Hematopoietic multipotent progenitor cell treated with erythropoietin and hydrocortisone succinate and interleukin-3 and kit ligand, for 8 days (in vitro differentiated cells): ENCODE measurements at regions not wholly inside any gene's neighbourhood (a gene's known extent, or its start where the extent isn't known, plus 50 kb on each side); places are given as distances from the start of the nearest gene placed in this dataset.

Experiments used
- DNase-seq: peaks from one replicate; pipeline ENCODE4 v3.0.0-alpha.2; 2015

DNA sequence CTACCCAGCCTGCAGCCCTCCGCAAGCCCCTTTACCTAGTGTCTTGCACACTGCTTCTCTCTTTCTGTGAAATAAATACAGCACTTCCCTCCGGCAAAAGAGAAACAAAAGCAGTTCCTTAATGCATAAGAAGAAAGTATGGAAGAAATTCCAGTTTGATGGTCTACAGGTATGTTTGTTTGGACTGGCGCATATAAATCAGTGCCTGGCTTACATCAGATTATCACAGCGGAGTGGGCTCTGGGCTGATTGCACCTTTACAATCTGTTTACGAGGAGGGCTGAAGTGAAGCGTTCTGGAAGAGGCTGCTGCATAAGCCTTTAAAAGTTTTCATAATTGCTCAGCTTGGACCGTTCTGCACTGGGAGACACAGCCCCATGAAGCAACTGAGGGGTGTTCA, 153.5 kb upstream of the FOXF1 start:
- DNase-seq: no peak

DNA sequence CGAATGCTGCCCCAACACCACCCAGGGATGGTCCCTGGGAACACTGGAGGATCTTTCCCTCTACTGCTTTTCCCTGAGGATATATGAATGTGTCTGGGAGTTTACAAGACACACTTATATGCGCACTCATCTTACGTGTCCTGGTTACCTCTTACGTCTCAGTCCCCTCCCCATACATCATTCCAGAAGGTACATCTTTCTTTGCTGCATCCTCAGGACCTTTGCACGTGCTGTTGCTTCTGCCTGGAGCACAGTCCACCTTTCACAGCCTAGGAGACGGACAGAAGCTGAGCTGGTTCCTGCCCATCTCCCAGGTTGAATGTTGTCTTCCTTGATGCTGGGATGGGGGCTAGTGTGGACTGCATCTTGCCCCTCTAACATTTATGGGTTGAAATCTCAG, 153.0 kb upstream of the FOXF1 start:
- no peak for DNase-seq

DNA sequence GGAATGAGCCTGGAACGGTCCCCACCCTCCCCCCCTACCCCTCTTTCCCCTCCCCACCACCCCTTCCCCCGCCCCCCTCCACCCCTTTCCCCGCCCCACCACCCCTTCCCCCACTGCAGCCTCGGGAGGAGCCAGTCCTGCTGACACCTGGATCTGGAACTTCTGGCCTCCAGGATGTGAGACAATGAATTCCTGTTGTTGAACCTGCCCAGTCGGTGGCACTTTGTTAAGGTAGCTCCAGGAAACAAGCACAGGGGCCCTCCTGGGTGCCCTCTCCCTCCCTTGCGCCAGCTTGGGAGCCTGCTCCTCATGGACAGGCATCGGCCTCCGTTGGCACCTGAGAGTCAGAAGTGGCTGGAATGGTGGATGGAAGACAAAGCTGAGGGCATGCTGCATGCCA, 152.4 kb upstream of the FOXF1 start:
- no peak for DNase-seq

DNA sequence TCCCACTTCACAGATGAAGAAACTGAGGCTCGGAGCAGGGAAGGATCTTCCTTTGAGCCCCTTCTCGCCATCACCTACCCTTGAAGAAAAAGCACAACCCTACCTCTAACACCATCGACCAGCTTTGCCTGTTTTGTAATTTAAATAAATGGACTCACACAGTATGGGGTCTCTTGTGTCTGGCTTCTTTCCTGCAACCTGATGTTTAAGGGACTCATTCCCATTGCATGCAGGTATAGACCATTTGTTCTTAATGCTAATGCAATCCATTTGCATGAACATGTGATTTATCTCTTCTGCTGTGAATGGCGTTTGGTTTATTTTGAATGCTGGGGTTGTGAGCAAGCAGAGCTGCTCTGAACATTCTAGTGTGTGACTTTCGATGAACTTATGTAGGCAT, 150.8 kb upstream of the FOXF1 start:
- DNase-seq: no peak

DNA sequence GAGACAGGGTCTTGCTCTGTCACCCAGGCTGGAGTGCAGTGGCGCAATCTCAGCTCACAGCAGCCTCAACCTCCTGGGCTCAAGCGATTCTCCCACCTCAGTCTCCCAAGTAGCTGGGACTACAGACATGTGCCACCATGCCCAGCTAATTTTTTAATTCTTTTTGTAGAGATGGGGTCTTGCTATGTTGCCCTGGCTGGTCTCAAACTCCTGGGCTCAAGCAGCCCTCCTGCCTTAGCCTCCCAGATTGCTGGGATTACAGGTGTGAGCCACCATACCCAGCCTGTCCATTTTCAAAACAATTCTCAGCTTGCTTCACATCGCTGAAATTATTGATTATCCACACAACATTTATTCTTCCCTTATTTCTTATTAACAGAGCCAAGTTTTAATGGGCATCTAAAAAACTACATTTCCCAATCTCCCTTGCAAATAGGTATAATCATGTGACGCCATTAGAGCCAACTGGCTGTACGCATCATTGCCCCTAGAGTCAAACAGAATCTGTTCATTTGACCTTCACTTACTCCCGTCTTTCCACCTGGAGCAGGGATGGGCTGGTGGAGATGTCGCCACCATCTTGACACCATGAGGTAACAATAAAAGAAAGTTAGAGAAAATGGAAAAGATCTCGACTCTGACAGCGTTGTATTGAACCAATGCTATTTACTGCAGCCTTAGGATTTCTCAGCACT, 148.0 kb upstream of the FOXF1 start:
- DNase-seq: no peak

DNA sequence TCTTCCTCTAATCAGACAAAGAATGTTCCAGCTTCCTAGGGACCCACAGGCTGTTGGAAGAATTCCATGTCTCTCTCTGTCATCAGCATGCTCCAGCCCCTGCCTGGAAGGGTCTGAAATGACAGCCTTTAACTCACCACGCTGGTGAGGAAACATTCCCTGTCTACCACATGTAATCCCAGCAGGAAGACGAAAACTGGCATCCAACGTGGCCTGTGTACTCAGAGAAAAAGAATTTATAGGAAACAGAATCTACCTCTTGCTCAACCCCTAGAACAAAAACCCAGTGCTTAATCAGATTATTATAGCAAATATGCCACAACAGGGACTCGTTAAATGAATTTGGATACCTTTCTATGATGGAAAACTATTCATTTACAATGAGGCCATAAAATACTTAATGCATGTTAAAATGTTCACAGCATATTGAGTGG, 147.3 kb upstream of the FOXF1 start:
- no peak for DNase-seq

DNA sequence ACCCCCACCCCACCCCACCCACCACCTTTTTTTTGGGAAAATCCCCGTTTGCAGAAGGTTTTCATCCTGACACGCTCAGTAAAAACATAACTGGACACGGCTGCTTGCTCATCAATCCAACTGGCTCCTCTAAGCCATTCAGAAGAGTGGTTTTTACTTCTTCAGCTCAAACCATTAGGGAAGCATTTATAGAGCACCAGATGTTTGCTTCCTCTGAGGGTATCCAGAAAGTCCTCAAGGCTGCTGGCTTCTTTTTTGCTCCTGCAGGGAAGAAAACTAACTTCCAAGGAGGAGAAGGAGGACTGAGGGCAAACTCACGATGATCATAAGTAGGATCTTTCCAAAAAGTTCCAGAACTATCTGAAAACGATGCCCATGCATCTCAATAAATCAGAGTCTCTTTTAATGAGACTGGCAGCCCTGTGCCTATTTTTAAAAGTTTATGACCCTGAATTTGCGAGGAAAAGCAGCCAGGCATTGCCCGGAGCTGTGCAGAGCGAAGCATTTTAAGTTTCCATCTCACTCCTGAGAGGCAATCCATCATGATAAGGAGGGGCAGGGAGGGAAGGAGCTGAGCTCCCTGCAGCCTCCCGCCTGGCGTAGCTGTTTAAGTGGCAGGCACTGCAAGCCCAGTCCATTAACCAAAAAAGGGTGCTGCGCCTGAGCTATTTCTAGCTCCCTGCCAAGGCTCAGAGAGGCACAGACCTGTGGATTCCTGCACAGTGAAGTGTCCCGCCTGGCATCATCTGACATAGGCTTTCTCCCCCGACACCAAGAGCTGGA, 146.3 kb upstream of the FOXF1 start:
- DNase-seq: no peak

DNA sequence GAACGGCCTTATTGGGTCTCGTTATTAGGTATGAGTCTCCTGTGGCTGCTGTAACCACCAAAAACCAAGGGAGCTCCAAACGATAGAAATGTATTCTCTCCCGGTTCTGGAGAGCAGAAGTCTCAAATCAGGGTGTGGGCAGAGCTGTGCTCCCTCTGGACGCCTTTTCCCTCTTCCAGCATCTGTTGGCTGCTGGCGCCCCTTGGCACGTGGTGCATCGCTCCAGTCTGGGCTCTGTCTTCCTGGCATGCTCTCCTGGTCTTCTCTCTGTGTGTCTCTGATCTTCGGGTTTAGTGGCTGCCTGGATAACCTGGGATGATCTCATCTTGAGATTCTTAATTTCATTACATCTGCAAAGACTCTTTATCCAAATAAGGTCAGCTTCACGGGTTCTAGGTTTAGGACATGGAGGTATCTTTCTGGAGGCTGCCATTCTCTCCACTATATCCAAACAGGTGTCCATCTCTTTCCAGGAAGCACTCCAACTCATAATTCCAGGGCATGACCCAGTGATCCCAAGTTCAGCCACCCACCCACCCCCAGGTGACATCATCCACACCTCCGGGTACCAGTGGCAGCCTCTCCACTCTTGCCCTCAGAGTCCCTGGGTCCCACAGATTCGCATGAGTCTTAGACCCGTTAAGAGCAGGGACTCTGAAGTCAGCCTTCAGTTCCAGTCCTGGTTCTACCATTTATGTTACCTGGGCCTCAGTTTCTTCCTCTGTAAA, 145.5 kb upstream of the FOXF1 start:
- no peak for DNase-seq

DNA sequence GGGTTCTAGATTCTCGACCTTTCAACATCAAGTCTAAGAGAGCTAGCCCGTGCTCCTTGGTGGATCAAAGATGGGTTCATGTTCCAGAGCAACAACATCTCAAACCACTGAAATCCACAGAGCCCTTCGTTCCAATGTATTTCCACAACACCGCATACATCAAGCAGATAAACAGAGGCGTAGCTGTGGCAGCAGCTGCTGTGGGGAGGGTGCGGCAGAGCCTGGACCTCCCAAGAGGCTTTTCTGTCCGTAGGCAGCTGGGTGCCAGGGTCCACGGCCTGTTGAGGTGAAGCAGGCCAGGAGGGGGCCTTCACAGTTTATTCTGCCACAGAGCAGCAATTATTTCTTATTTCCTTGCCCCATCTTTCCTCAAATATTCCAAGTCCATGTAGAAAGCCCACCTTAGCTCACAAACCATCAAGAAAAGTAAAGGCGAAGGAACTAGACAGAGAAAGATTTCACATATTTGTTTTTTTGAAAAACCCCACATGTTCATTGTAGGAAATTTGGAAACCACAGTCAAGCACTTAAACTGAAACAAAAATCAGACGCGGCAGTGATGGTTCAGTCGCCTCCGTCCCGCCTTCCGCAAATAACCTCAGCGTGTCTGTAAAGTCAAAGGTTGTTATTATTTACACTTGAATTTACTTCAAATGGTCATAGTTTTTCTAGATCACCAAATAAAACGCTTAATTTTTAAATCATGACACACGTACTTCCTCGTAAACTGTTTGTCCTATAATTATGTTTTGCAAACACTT, 144.6 kb upstream of the FOXF1 start:
- DNase-seq: no peak

DNA sequence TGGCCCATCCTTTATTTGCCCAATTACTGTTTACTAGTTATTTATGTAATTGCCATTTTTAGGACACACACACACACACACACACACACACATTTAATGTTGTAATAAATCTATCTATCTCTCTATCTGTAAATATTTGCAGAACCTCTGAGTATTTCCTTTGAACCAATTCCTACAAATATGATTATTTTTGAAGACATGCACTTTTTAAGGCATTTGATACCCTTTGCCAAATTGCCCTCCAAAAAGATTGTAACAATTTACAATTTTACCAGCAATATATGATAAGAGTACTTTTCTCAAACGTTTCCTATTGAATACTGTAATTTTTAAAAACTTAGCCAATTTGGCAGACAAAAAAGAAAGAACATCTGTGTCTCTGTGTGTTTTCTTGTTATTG, 143.8 kb upstream of the FOXF1 start:
- DNase-seq: no peak

DNA sequence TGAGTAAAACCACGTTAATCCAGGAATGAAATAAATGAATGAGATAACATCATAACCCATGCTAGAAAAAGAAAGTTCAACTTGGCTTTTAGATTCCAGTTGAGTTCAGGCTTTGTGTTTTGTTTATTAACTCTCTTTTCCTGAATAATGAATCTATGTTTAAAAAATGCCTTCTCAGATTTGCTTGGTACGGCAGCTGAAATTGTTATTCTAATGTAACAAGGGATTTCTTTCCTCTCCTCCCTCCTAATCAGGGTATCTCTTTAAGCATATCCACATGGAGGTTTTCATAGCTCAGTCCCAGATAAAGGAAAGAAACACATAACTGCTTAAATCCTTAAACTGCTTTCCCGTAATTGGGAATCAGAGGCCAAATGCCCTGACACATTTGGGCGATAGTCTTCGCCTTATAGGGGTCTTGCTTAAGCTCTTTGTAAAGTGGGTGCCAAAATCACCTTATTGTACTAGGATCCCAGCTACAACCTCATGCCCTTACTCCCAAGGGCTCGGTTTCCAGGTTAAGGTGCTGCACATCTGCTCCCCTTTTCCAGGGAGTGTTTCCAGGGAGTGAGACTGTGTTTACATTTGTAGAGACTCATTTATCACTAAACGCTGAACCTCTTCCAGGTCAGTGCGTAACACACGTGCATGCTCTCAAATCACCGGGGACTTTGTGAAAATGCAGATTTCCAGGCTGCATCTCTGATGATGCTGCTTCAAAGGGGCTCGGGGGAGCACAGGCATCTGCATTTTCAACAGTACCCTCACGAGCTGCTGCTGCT, 142.8 kb upstream of the FOXF1 start:
- no peak for DNase-seq

DNA sequence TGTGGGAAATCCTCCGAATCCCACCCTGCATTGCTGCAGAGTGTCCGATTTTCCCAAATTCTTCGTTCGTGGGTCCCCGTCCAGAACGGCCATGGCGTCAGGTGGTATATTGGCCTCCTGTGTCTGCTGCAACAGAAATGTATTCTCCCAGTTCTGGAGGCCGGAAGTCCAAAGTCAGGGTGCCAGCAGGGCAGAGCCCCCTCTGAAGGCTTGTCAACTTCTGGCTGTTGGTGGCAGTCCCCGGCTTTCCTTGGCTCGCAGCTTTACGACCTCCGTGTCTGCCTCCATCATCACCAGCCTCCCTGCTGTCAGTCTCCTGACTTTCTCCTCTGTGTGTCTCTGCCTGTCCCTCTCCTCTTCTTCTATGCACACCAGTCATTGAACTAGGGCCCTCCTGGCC, 142.1 kb upstream of the FOXF1 start:
- DNase-seq: no peak

DNA sequence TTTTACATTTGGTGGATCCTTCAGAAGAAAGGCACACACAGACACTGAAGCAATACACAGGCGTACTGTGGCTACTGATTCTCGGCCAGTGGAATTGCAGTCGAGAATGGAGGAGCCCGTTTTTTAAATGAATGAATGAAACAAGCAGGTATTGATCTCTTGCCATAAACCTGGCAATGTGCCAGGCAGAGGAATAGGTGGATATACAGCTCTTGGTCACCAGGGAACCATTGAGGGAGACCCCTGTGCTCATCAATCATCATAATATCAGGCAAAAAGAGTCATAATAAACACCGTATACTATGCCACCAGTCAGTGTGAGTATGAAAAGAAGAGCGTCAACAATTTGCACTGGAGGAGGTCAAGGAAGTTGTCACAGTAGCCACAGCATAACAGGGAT, 140.3 kb upstream of the FOXF1 start:
- DNase-seq: no peak

DNA sequence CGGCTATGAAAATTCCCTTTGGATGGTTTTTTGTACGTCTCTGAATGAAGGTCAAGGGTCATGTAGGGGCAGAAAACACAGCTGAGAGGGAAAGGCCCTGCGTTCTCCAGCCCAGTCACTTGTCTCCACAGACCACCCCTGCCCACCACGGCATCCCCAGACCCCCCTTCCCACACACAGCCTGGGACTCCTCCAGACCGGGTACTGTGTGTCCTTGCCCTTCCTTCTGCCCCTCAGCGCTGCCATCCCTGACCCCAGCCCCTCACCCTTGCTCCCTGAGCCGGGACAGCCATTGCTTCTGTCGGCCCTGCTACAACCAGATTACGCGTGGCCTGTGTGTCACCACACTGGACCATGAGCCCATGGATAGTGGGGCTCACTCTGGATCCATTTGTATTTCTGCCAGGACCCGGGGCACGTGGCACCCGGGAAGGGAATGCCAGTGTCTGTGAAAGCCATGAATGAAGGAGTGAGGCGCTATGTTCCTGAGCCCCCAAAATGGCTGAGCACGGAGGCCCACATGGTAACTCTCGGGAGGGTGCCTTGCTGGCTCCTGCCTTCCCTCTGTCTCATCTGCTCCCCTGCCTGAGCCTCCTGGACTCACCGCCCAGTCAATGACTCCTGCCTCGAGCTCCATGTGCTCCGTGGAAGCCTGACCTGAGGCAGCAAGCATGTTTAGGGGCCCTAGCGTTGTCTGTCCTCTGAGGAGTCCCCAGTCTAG, 139.1 kb upstream of the FOXF1 start:
- no peak for DNase-seq

DNA sequence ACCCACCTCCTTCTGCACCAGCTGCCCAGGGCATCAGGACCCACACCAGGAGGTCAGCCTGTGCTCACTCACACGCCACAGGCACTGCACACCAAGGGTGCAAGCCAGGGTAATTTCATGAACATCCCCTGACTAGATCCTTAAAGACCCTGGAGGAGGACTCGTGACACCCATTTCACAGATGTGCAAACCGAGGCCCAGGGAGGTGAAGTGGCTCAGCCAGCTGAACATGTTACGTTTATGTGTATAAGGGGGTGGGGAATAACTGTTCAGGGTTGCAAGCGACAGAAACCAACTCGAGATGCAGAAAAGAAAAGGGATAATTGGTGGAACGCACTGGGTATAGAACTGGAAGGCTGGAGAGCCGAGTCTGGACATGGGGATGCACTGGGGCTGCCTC, 138.1 kb upstream of the FOXF1 start:
- DNase-seq: no peak

DNA sequence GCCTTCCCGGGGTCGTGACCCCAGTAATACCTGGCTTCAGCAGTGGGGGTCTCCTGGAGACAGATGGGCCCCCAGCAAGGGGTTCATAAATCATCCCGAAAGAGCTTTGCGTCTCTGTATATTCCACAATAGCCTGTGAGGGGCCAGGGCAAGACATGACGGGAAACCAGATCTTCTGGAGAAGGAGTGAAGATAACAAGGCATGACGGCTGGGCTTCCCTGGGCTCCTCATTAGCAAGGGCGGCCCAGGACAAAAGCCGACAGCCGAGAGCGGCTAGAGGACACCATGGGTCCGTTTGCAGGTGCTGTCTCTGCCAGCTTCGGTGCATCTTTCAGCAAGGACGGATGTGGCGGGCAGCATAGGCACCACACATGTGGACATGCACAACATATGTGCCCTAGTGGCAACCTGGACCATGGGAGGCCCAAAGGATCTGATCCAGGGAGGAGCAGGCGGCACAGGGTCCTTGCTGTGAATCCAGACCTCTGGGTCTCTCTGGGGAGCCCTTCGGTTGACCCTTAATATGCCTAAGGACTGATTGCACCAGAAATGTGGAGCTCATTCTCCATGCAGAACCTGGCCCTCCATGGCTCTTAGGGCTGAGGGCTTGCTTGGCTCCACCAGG, 136.9 kb upstream of the FOXF1 start:
- DNase-seq: no peak

DNA sequence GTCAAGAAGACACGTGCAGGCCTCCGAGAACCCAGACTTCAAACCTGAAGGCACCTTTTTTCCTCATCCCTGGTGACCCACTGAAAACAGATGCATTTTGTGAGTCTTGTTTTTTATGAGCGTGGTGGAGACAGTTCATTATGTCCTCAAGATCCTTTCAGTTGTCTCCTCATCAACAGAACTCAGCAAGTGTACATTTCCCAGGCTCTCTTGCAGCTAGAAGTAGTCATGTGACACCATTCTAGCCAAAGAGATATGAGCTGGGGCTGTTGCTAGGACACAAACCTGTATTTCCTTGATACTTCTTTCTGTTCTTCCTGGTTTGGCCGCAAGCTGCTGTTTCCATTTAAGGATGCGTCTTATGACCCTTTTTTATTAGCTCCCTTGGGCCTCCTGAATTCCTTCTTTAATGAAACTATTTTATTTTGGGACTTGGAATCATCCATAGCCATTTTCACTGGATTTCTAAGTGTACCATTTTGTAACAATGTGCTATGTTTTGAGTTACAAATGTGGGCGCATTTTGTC, 135.7 kb upstream of the FOXF1 start:
- no peak for DNase-seq

DNA sequence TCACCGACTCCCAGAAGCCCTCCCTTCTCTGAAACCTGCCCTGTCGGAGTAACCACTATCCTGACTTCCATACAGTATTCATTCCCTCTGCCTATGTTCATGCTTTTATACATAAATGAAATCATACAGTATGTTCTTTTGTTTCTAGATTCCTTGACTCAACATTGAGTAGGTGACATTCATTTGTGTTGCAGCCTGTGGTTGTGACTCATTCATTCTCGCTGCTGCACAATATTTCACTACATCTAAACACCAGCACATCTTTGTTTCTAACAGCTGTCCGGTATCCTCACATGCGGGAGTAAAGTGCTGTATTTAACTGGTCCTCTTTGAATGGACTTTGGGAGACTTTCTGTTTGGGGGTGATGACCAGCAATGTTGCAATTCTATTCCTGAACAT, 135.0 kb upstream of the FOXF1 start:
- no peak for DNase-seq

DNA sequence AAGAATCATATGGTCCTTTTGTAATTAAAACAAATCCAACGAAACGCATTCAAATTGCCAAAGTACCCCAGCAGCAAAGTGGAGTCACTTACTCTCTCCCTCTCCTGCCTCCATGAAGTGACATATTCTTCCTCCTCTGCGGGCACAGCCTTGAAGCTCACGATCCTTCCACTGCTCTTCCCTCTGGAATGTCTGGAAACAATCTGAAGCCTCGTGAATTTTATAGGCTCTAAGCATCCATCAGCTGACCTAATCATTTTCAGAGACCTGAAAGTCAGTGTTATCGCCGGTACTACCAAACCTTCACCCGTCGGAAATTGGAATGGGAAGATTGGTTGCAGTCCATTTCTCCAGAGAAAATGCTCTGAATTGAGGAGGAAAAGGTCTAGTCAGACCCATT, 134.5 kb upstream of the FOXF1 start:
- DNase-seq: no peak

DNA sequence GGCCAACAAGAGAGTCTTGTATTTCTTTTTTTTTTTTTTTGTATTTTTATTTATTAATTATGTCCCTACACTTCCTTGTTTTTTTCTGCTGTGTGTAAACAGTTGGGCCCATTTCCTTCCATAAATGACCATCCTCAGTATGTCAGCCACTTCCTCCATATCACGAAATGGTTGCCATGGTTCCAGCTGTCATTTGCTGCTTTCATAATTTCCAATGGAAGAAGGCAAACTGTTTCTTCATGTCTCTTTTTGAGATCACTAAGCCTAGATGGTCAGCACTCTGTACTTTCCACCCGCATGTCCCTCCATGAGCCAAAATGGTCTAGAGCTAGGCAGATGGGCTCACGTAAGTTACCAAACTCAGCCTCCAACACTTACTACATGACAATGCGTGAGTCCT, 133.5 kb upstream of the FOXF1 start:
- no peak for DNase-seq
